Epidermal melanocyte (primary cell): ENCODE measurements at regions not wholly inside any gene's neighbourhood (a gene's known extent, or its start where the extent isn't known, plus 50 kb on each side); places are given as distances from the start of the nearest gene placed in this dataset.

Experiments used
- DNase-seq: peaks from one replicate; pipeline ENCODE4 v3.0.0; 2011; ENCODE audit warnings: low spot score; ENCODE audit not compliant: insufficient read length

DNA sequence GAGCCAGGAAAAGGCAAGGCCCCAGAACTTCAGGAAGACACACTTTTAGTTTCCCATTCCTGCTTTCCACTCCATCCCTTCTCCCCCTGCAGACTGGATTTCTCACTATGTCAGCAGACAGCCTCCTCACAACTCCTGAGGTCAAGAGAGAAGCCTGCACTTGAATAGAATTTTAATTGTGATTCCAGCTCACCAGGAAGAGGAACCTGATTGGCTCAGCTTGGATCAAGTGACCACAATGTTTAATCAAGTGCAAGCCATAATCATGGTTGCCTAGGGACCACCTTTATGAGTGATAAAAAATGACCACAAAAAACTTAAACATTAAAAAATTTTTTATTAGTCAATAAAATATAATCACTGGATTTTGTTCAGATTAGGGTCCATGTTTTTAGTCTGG lies 244.7 kb upstream of the RHOBTB1 start:
- no peak for DNase-seq

DNA sequence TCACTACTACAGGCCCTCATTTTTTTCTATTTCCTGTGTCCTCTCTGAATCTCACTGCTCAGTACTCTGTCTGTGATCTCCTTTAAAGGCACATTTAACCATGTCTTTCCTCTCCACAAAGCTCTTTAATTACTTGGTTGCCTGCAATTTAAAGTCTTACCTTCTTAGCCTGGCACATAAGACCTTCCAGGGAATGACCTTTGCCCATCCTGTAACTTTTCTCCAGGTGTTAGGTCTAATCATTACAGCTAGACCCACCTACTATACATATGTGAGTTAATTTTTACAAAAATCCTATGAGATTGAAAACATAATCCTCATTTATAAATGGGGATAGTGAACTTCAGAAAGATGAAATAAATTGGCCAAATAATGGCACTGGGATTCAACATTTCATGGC lies 244.1 kb upstream of the RHOBTB1 start:
- DNase-seq = no peak

DNA sequence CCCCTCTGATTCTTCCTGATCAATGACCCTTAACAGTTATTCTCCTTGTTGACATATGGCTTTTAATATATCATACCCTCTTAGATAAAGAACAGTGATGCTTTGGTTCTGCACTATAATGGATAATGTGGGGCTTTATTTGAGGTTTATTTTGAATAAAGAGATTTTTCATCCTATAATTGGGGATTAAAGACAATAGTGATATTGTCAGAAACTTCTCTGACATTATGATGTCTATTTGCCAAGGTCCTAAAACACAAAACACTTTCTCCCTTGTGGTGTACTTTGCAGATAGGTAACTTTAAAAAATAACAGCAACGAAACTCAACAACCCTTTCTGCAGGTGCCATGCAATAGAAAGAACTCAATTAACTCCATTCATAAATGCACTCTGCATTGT lies 243.6 kb upstream of the RHOBTB1 start:
- DNase-seq = no peak

DNA sequence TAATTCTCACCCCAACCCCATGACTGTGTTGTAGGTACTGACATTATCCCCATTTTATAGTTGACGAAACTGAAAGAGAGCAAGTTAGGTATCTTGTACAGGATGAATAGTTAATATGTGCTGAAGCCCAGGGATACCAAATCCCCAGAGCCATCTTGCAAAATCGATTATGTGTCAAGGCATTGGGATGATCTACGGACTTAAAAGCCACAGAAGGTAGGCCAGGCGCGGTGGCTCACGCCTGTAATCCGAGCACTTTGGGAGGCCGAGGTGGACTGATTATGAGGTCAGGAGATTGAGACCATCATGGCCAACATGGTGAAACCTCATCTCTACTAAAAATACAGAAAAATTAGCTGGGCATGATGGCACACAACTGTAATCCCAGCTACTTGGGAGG lies 242.4 kb upstream of the RHOBTB1 start:
- DNase-seq = no peak

DNA sequence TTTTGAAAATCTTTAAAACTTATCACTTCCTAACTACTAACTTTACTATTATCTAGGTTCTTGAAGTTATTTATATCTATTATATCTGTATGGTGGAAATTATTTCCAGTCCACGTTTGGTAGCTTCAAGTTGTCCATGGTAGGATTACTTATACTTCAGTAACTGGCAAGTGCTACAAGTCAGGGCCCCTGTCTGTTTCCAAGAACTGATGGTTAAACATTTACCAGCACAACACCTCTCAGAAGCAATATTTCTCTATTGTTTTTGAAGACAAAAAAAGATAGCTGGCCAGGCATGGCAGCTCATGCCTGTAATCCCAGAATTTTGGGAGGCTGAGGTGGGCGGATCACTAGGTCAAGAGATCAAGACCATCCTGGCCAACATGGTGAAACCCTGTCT lies 240.4 kb upstream of the RHOBTB1 start:
- no peak for DNase-seq

DNA sequence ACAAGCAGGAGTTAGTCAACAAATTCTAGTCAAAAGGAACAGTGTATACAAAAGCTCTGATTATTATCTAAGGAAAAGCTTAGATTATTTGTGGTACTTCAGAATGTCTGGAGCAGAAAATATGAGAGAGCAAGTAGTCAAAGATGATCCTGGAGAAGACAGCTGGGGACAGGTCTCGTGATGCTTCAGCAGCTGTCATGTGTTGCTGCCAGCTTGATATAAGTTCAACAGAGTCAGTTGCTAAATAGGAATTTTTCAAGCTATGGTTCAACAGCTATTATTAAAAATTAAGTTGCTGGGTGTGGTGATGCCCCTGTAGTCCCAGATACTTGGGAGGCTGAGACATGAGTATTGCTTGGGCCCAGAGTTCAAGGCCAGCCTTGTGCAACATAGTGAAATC lies 240.0 kb upstream of the RHOBTB1 start:
- no peak for DNase-seq

DNA sequence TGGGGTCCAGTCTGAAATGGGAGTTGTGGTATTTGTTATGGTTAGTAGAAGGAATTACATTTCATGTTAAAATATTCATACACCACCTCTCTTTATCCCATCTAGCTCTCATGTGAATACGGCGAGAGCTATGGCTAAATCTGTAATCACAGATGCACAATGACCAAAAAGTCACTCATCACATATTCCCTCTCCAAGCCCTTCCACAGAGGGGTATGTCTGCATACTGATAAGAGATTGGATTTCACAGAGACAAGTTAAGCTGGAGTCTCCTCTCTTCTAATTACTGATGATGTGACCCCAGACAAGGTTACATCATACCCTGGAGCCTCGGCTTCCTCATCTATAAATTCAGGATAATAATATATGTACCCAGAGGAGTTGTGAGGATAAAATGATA lies 237.8 kb upstream of the RHOBTB1 start:
- DNase-seq = no peak

DNA sequence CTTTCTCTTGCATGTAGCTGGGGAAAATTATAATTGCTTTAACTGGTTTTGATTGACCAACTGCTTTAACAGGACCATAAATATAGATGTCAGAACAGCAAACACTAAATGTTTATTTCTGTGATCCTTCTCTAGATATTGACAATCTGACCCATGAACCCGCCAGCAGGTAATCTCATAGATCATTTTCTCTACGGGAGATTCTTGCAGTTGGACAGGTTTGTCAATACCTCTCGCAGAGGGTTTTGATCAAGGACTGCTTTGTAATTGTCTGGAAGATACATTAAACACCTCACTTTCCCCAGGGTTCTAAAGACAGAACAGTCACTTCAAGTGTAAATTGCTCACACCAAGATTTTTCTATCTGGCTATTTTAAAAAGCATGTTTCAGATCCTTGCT lies 235.8 kb upstream of the RHOBTB1 start:
- DNase-seq = no peak

DNA sequence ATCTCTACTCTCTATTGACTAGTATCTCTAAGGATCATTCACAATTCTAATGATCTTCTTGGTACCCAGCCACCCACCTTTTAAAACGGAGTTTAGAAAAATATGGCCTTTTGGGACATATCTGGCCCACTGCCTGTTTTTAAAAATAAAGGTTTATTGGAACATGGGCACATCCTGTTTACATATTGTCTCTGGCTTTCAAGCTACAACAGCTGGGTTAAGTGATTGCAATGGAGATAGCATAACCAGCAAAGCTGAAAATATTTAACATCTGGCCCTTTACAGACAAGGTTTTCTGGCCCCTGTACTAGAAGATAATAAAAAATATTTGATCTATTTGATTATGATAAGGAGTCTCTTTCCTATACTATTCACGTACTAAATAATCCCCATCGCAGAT lies 232.4 kb upstream of the RHOBTB1 start:
- DNase-seq = no peak

DNA sequence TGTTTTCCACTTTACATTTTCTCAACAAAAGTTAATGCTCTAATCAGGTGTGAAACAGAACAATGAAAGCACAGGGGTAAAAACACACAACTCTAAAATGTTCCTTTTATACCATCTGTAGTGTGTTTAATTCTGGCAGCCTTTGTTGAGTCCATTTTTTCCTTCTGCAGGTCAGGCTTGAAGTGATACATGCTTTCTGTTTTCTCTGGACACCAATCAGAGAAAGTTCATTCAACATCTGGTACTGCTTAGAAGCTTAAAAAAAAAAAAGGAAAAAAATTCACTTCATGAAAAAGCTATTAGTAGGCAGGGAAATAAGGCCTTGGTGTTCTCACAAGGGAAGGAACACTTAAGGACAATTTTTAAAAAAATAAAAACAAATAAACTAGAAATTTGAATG lies 231.3 kb upstream of the RHOBTB1 start:
- DNase-seq = no peak

DNA sequence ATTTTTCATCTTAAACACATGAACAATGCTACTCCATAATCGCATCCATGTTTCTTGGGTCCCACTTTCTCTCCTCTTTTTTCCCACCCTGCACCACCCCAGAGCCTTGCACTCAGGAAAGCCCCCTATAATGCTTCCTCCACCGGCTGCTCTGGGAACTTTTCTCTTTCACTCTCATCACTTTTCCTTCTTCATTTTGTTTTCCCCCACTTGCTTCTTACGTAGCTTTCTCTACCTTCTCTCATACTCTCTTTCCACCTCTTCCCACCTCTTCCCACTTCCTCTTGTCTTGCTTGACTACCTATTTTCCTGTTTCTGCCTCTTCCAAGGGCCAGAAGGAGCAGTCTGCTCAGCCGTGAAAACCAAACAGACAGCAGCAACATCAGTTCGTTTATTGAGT lies 229.5 kb upstream of the RHOBTB1 start:
- no peak for DNase-seq

DNA sequence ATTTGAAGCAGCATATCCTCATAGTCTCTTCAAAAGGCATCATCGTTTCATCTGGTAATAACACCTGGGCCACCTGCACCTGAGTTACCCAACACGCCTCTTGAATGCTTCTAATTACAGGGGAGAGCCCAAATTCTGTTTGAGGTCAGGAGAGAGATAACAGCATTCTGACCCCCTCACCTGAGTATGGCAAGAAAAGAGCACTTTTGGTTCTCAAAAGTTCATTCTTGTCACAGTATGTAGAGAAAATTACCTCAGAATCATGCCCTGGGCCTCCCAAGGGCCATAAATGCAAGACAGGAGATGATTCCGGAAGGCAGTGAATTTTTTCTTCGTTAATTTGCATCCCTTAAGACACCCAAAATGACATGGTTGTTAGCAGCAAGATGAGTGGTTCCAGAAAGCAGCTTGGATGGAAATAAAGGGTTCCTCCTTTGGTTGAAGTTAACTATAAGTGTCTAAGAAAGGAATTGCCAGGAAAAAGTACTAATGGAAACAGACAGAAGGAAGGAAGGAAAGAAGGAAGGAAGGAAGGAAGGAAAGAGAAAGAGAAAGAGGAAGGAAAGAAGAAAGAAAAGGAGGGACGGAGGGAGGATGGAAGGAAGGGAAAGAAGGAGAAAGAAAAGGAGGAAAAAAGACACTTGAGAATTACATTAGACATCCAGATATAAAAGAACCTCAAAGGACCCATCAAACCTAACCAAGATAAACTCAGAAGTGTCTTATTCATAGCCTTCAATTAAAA lies 228.4 kb upstream of the RHOBTB1 start:
- DNase-seq = no peak

DNA sequence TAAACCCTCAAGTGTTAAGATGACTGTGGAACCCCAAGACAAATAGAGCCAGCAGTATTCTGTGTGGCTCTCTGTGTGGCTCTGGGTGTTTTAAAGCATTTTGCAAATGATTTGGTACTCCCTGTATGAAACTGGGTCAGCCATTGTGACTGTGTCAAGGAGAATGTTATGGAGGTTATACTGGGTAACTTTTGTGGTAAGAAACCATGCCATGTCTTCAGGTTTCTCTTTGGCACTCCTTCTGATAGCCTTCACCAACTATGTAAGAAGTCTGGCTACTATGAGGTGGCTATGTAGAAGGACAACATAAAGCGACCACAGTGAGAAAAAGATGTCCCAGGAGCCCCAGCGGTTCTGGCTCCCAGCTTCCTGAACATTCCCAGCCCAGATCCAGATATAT lies 226.6 kb upstream of the RHOBTB1 start:
- DNase-seq = no peak

DNA sequence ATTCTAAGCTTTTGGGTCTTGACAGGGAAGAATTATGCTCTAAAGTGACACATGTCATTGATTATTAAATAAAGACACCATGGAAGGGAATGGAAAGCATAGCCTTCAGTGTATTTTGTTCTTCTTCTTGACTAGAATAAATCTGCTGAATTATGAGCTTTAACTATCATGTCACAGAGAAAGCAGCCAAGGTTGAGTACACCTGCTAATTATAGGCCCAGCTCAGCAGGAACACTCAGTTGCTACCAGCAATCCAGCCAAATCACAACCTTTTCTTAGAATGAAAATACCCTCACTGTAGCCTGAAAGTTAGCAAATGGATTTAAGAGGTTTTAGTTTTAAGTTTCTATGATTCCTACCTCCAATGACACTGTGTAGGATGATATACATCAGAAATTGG lies 225.3 kb upstream of the RHOBTB1 start:
- no peak for DNase-seq

DNA sequence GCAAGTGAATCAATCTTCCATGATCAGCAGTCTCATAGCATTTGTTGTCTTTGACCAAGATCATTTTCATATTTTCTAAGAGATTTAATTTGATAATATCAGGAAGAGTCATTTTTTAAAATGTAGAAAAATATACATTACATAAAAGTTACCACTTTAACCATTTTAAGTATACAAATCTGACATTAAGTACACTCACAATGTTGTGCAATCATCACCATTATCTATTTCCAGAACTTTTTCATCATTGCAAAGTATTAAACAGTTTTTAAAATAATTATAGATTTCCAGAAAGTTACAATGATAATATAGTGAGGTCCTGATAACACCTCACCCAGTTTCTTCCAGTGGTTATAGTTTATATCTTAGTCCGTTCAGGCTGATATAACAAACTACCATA lies 222.5 kb upstream of the RHOBTB1 start:
- DNase-seq = no peak

DNA sequence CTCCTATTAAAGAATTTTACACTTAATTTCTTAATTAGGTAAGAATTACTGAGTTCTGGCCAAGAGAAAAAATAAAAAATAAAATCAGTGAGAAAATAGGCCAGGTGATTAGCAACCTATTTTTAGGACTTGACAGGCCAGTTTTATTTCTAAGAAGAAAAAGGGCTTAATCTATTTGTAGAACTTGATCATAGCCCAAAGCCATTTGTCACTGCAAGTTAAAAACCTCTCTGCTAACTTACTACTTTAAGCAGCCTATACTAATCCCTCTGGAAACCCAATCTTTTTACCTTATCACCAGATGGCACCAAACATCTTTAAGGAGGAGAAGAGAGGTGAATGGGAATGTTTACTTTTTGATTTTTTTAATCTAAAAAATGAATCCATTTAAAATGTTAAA lies 222.1 kb upstream of the RHOBTB1 start:
- DNase-seq = no peak

DNA sequence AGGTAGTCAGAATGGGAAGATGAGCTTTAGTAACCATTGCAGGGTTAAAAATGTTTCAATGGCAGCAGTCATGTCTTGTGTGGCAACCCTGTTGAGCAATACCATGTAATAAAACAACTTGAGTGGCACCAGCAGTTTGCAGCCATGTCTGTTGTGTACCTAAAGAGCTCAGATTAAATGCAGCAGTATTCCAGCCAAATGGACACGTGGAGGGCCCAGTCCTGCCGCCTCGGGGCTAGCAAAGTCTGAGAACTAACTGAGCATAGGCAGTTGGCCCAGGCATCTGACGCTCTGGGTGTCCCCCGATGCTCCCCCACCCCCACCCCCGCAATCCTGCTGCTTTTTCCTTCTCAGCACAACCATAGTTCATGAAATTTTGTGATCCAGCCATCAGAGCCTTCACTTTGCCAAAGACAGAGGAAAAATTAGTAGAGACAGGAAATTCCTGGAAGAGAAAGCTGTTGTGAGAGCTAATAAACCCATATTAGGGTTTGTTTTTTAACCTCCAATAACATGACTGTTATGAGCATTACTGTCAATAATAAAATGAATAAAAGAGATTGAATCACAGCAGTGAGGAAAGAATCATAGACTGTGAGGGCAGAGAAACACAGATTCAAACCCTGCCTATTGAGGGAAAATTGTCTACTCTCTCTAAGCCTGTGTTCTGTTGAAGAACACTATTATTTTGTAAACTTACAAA lies 220.6 kb upstream of the RHOBTB1 start:
- DNase-seq = no peak

DNA sequence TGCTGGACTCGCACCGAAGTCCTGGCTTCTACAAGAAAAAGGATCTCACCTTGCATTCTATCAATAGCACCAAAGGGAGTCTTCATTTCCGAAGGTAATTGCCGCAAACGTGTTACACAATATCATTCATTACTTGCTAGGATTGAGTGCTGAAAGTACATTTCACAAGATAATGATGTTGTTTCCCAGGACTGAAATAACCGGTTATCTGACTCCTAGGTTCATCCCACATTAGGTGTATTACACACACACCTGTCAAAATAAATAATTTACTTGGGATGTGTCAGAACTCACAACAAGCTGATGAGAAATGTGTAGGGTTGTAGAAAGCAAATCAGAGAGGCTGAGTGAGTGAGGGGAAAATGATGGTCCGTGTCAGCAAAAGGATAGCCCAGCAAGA lies 219.4 kb upstream of the RHOBTB1 start:
- DNase-seq = no peak

DNA sequence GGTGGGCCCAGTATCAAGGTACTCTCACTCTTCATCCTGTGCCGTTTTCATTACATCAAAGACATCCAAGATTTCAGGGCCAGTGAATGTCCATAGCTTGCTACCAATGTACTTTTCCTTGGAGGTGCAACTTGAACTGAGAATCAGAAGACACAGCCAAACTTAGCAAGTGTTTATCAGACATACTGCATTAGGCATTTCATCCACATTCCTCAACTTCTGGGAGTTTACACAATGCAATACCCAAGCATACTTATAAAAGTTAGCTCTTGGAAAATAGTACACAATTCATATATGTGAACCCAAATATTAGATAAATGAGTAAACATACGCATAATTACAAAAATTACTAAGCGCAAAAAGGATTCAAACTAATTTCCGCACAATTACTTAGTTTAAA lies 216.3 kb upstream of the RHOBTB1 start:
- no peak for DNase-seq

DNA sequence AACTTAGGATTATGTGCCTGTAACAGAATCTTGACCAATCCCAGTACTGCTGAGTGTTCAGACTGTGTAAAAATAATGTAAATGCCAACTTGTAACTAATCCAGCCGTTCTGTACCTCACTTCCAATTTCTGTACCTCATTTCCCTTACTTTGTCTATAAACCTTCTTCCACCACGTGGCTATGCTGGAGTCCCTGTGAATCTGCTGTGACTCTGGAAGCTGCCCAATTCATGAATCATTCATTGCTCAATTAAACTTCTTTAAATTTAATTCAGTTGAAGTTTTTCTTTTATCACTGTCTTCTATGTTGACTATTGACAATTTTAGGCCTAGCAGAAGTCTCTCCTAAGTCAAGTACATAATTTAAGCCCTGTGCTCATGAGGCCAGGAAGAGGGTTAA lies 215.3 kb upstream of the RHOBTB1 start:
- DNase-seq = no peak

DNA sequence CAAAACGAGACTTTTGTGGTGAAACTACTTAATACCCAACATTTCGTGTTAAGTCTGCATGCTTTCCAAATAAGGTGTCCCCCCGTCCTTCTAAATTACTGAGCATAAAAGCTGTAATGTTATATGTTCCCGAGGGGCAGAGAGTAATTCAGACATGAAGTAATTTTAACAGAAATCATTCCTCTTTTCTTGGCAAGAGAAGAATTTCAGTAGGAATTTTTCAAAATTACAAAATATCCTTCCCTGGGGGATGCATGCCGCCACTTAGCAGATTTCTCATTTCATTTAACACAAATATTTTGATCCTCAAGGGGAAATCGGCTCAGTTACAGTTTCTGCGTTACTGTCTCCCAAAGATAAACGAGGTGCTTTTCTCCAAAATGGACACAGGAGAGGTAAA lies 213.2 kb upstream of the RHOBTB1 start:
- no peak for DNase-seq

DNA sequence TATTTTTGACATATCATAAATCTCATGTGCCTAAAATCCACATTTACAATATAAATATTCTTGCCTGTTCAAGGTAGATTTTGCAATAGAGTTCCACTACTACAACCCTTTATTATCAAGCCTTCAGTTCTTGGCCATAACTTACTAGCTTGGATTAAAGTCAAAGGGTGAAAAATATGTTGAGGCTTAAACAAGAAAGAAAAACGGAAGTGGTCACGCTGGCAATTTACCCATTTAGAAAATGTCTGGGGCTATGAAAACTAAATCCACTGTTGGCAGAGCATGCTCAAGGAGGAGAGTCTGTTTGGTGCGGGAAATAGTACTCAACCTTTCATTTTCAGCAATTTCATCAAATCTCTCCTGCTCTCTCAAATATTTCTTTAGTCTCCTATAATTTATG lies 209.8 kb upstream of the RHOBTB1 start:
- DNase-seq = no peak

DNA sequence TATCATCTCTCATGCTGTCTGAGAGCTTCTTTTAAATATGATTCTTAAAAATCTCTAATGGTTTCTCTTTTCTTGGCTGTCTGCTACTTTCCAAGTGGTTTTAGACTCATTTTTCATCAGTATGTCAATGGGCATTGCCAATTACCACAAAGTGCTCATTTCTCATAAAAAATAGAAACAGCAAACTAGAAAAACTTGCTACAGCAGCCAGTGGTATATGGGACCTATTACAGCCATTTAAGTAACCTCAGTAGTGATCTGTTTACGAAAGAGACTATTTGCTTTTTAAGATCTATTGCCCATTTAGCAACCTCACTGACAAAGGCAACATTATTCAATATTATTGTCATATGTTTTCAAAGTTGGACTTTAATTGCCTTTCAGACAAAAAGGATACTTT lies 207.1 kb upstream of the RHOBTB1 start:
- no peak for DNase-seq
